Peyer's patch (tissue), 4 donors: ENCODE measurements at regions not wholly inside any gene's neighbourhood (a gene's known extent, or its start where the extent isn't known, plus 50 kb on each side); places are given as distances from the start of the nearest gene placed in this dataset.

ENCODE experiments used
- CTCF ChIP-seq, 6 experiments: fragments of 450-650 bp in 4 of 6; fragments of 200-600 bp in 2 of 6; sonication (generic) in 1 of 6; IDR thresholded peaks; one replicate each; pipeline ENCODE4 v1.5.1; 2017 to 2019; ENCODE audit warnings: antibody characterized with exemption in 6 of 6, mild to moderate bottlenecking in 3 of 6, moderate library complexity in 1 of 6
- POLR2A ChIP-seq, 2 donors: fragments of 450-650 bp; IDR thresholded peaks; one replicate each; pipeline ENCODE4 v1.5.1; 2017; ENCODE audit warnings: antibody characterized with exemption in 2 of 2, mild to moderate bottlenecking in 2 of 2, moderate library complexity in 2 of 2

DNA sequence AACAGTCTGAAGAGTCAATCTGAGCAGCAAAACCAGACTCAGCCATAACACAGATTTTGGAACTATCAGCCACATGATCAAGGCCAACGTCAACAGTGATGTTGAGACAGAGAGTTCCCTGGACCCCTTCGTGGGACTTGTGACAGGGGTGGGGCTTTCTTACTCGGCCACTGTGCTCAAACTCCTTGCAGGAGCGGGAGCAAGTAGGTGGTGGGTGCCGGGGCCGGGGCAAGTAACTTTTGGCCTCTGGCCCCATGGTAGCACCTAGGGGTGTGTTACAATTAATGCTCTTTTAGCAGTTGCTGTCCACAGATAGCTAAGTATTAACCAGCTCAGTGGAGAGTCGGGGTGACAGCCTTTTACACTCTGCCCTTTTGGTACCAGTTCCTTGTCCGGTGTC lies 384.4 kb downstream of the NUAK1 start:
- TF ChIP-seq CTCF (IDR thresholded peaks at IDR 0.05), result no peak
- no peak for TF ChIP-seq POLR2A (IDR thresholded peaks at IDR 0.05)
